GM12865 (cell line): ENCODE measurements at regions not wholly inside any gene's neighbourhood (a gene's known extent, or its start where the extent isn't known, plus 50 kb on each side); places are given as distances from the start of the nearest gene placed in this dataset.

ENCODE experiments used
- DNase-seq: peaks from one replicate; pipeline ENCODE4 v3.0.0; 2010; ENCODE audit warnings: low read depth
- H3K4me3 ChIP-seq: 2 replicates; pipeline ENCODE4 v1.5.1; 2011; ENCODE audit warnings: mild to moderate bottlenecking, low read depth, low read length, control low read depth
- TF ChIP-seq, protein P1 (sequence below): IDR thresholded peaks from 2 replicates; pipeline ENCODE4 v1.5.1; 2011; ENCODE audit warnings: low read length, control low read depth, low read depth, inconsistent platforms; ENCODE audit not compliant: insufficient read depth; ENCODE audit errors: missing control alignments

DNA sequence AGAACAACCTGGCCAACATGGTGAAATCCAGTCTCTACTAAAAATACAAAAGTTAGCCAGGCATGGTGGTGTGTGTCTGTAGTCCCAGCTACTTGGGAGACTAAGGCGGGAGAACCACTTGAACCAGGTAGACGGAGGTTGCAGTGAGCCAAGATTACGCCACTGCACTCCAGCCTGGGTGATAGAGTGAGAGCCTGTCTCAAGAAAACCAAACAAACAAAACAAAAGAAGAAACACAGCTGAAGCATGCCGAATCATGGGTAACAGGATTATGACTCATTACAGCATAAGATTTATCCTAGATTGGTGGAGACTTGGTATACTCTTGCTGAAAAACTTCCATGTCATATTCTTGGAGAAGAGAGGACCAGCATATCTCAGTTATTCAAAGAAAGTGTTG is 236.7 kb upstream of the CCNH start:
- TF ChIP-seq, protein P1, sequence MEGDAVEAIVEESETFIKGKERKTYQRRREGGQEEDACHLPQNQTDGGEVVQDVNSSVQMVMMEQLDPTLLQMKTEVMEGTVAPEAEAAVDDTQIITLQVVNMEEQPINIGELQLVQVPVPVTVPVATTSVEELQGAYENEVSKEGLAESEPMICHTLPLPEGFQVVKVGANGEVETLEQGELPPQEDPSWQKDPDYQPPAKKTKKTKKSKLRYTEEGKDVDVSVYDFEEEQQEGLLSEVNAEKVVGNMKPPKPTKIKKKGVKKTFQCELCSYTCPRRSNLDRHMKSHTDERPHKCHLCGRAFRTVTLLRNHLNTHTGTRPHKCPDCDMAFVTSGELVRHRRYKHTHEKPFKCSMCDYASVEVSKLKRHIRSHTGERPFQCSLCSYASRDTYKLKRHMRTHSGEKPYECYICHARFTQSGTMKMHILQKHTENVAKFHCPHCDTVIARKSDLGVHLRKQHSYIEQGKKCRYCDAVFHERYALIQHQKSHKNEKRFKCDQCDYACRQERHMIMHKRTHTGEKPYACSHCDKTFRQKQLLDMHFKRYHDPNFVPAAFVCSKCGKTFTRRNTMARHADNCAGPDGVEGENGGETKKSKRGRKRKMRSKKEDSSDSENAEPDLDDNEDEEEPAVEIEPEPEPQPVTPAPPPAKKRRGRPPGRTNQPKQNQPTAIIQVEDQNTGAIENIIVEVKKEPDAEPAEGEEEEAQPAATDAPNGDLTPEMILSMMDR = no peak
- no peak for DNase-seq
- H3K4me3 ChIP-seq = no peak overlapping the region

DNA sequence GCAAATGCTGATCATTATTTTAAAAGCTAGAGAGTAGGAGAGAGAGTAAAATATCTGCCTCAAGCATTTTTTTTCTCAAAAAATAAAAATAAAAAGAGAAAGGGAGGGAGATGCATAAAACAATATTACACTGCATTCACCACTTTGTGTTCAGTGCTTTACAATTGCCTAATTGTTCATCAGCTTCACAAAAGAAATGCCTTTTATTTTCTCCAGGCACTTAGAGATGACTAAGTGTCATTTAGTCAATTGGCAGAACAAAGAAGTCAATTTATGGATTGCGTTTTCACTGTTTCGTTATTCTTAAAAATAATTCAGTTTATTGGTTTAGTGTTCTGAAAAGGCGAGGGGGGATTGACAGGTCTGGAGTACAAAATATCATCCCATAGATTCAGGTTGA is 232.5 kb upstream of the CCNH start:
- TF ChIP-seq, protein P1 = no peak
- DNase-seq = no peak
- no peak overlapping the region for H3K4me3 ChIP-seq

GRCh38 chr5:87640902-87641301 is 228.2 kb upstream of the CCNH start:
- TF ChIP-seq, protein P1 = no peak
- DNase-seq = no peak
- H3K4me3 ChIP-seq = no peak overlapping the region

DNA sequence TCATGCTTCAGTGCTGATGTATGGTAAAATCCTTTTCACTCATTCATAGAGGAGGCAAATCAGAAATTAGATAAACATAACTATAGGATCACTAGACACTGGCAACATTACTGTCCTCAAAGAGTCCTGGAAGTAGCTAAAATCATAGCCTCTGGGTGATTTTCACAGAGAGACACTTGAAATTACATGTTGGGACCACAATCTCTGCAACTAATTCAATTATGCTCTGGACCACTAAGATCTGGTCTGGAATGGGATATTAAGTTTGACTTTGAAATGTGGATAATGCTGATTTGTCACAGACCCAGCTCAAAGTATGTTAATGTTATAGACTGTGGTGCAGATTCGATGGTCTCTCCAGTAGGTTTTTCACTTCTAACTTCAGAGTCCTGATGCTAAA is 214.6 kb upstream of the CCNH start:
- DNase-seq = no peak
- H3K4me3 ChIP-seq = no peak overlapping the region
- TF ChIP-seq, protein P1 = no peak

- H3K4me3 ChIP-seq = no peak overlapping the region
- TF ChIP-seq, protein P1 = no peak
Observed at GRCh38 chr5:87608385-87608784, 195.7 kb upstream of the CCNH start.

DNA sequence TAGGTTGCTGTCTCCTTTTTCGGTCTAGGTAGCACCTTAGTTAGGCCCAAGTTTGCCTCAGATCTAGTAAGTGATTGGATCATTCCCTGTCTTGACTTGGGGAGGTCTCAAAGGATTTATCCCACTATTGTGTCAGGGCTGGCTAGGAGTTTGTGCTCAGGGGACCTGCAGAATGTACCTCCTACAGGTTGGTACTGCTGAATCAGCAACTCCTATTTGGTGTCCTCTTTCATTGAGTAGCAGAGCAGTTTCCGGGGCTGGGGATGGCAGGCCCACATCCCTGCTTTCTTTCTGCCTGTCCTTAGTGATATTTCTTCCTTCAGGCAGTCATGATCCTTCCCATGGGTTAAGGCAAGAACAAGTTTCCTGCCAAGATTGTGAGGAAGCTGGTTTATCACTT is 192.9 kb upstream of the CCNH start:
- no peak overlapping the region for H3K4me3 ChIP-seq
- TF ChIP-seq, protein P1 = no peak
- no peak for DNase-seq

More at GRCh38 chr5:87608385-87608784, 195.7 kb upstream of the CCNH start:
- DNase-seq = no peak

DNA sequence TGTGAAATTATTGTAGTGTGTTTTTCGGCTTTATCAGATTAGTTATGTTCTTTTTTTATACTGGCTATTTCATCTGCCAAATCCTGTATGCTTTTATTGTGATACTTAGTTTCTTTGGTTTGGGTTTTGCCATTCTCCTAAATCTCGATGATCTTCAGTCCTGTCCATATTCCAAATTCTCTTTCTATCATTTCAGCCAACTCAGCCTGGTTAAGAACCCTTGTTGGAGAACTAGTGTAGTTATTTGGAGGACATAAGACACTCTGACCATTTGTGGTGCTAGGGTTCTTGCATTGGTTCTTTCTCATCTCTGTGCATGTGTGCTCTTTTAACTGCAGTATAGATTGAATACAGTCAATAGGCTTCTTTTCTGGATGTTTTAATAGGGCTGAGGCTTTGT is 187.0 kb upstream of the CCNH start:
- TF ChIP-seq, protein P1 = no peak

More for the DNA sequence above, 187.0 kb upstream of the CCNH start:
- DNase-seq = no peak
- H3K4me3 ChIP-seq = no peak overlapping the region
